ENCODE measurements at regions not wholly inside any gene's neighbourhood (a gene's known extent, or its start where the extent isn't known, plus 50 kb on each side); places are given as distances from the start of the nearest gene placed in this dataset.

GRCh38 chr14:60356906-60357550 lies 108.0 kb downstream of the PPM1A start:
- DNase-seq = no peak
- Histone ChIP-seq H3K9me3 (no peaks in the 10 kb centered on the region), H3K4me3 (no peak overlapping the region), H3K36me3 (ENCODE audit: low read depth) (no peaks in the 10 kb centered on the region), H3K4me1 (ENCODE audit: low read depth) (no peaks in the 10 kb centered on the region)
- intact Hi-C loops (cut with DNase I, micrococcal nuclease) = loop anchor here in 1 of 2 donors (10.0 kb wide), 1 partner anchor 898 kb away; no protein-coding TSS in a partner anchor
- TF ChIP-seq CTCF (IDR thresholded peaks at IDR 0.05) = no peak
- ATAC-seq = no peak

GRCh38 chr14:60357551-60358149 lies 108.6 kb downstream of the PPM1A start:
- ATAC-seq = no peak
- no peak for TF ChIP-seq CTCF (IDR thresholded peaks at IDR 0.05)
- intact Hi-C loops (cut with DNase I, micrococcal nuclease) = loop anchor here in 1 of 2 donors (10.0 kb wide), 1 partner anchor 897 kb away; no protein-coding TSS in a partner anchor

GRCh38 chr14:60363275-60363674 lies 114.3 kb downstream of the PPM1A start:
- H3K4me1 ChIP-seq (ENCODE audit: low read depth) = no peaks in the 10 kb centered on the region
- H3K9me3 ChIP-seq = no peaks in the 10 kb centered on the region
- no peaks in the 10 kb centered on the region for H3K36me3 ChIP-seq (ENCODE audit: low read depth)
- H3K4me3 ChIP-seq = no peak overlapping the region
- intact Hi-C loops (cut with DNase I, micrococcal nuclease) = no loop called here
- ATAC-seq (no peak), DNase-seq (no peak)
- no peak for TF ChIP-seq CTCF (IDR thresholded peaks at IDR 0.05)

More at GRCh38 chr14:60357551-60358149, 108.6 kb downstream of the PPM1A start:
- H3K9me3 ChIP-seq = no peaks in the 10 kb centered on the region
- no peaks in the 10 kb centered on the region for H3K4me1 ChIP-seq (ENCODE audit: low read depth)
- H3K36me3 ChIP-seq (ENCODE audit: low read depth) = no peaks in the 10 kb centered on the region
- H3K4me3 ChIP-seq = no peak overlapping the region
- DNase-seq = no peak

GRCh38 chr14:60363687-60364086 lies 114.7 kb downstream of the PPM1A start:
- intact Hi-C loops (cut with DNase I, micrococcal nuclease) = no loop called here
- H3K4me1 ChIP-seq (ENCODE audit: low read depth) = no peaks in the 10 kb centered on the region
- DNase-seq = no peak
- no peak for ATAC-seq
- no peak overlapping the region for H3K4me3 ChIP-seq
- no peak for TF ChIP-seq CTCF (IDR thresholded peaks at IDR 0.05)
- no peaks in the 10 kb centered on the region for H3K36me3 ChIP-seq (ENCODE audit: low read depth)
- no peaks in the 10 kb centered on the region for H3K9me3 ChIP-seq

GRCh38 chr14:60381909-60382308 lies 104.0 kb downstream of the C14orf39 start:
- intact Hi-C loops (cut with DNase I, micrococcal nuclease) = no loop called here
- Histone ChIP-seq H3K36me3 (ENCODE audit: low read depth) (no peaks in the 10 kb centered on the region), H3K9me3 (no peaks in the 10 kb centered on the region), H3K4me1 (ENCODE audit: low read depth) (no peaks in the 10 kb centered on the region), H3K4me3 (no peak overlapping the region)
- ATAC-seq (no peak), DNase-seq (no peak)
- TF ChIP-seq CTCF (IDR thresholded peaks at IDR 0.05) = no peak

Data from mucosa of descending colon (tissue), 3 donors.